ENCODE measurements at regions not wholly inside any gene's neighbourhood (a gene's known extent, or its start where the extent isn't known, plus 50 kb on each side); places are given as distances from the start of the nearest gene placed in this dataset.
A peak's percentile ranks its signal among the peaks of the same experiment; 100 is the strongest.

- no peaks in the 10 kb centered on the region for H3K36me3 Mint-ChIP-seq
- peaks cover 33% of the 10 kb centered on the region for H3K4me1 ChIP-seq (ENCODE audit: insufficient read depth, low read length)
- no peaks in the 10 kb centered on the region for H3K9me3 Mint-ChIP-seq
- H3K36me3 ChIP-seq (ENCODE audit: insufficient read depth, low read length), result no peaks in the 10 kb centered on the region
- peak overlapping the region; percentile 18 for H3K27ac ChIP-seq (ENCODE audit: low read depth, low read length)
- H3K9me3 ChIP-seq (ENCODE audit: control insufficient read depth in 1 of 2, low read length in 2 of 2), result no peaks in the 10 kb centered on the region
- DNase-seq, result peak; percentile 84 to 88 (median 86)
- H3K4me3 Mint-ChIP-seq, result peak overlapping the region; percentile 25 to 82 (median 64)
- POLR2A ChIA-PET (ENCODE audit: partially characterized antibody), result interaction anchor here (0.8 to 2.8 kb wide), 9 partner anchors 9 to 645 kb away, joined by 3 to 27 read pairs (median 5); partner anchors contain the start of genes MAN2A1 and PJA2
- peak overlapping the region; percentile 59 to 96 (median 94) for H3K27ac Mint-ChIP-seq
- H3K27me3 ChIP-seq (ENCODE audit: insufficient read depth, low read length), result no peaks in the 10 kb centered on the region
- H3K27me3 Mint-ChIP-seq, result peaks cover 0 to 2% of the 10 kb centered on the region in 2 donors
- H3K4me3 ChIP-seq (ENCODE audit: low read length in 2 of 2), result no peak overlapping the region
- CTCF ChIA-PET (ENCODE audit: partially characterized antibody), result interaction anchor here (0.7 to 3.0 kb wide), 12 partner anchors 8 to 576 kb away, joined by 3 to 15 read pairs (median 4); no protein-coding TSS in a partner anchor
- H3K4me1 Mint-ChIP-seq, result peaks cover 25 to 36% (median 31%) of the 10 kb centered on the region in 4 donors
- intact Hi-C loops (cut with micrococcal nuclease), result loop anchor here (1.0 to 10.0 kb wide), 5 partner anchors 133 to 1319 kb away; no protein-coding TSS in a partner anchor
These were observed 364.5 kb downstream of the MAN2A1 start for GRCh38 chr5:110054240-110054639.

GRCh38 chr5:110055302-110055701 lies 365.6 kb downstream of the MAN2A1 start:
- Mint-ChIP-seq H3K27ac (peak overlapping the region in 3 of 7 donors; percentile 20 to 73 (median 57)), H3K4me3 (no peak overlapping the region), H3K36me3 (no peaks in the 10 kb centered on the region), H3K9me3 (peaks cover 0 to 2% (median 0%) of the 10 kb centered on the region in 8 donors), H3K4me1 (peaks cover 25 to 36% (median 31%) of the 10 kb centered on the region in 4 donors), H3K27me3 (peaks cover 0 to 2% of the 10 kb centered on the region in 2 donors)
- Histone ChIP-seq H3K36me3 (ENCODE audit: insufficient read depth, low read length) (no peaks in the 10 kb centered on the region), H3K27me3 (ENCODE audit: insufficient read depth, low read length) (no peaks in the 10 kb centered on the region), H3K27ac (ENCODE audit: low read depth, low read length) (no peak overlapping the region), H3K4me3 (ENCODE audit: low read length in 2 of 2) (no peak overlapping the region), H3K9me3 (ENCODE audit: control insufficient read depth in 1 of 2, low read length in 2 of 2) (no peaks in the 10 kb centered on the region), H3K4me1 (ENCODE audit: insufficient read depth, low read length) (peaks cover 33% of the 10 kb centered on the region)
- ChIA-PET CTCF (ENCODE audit: partially characterized antibody) (interaction anchor here (1.7 to 3.0 kb wide), 2 partner anchors 133 to 198 kb away, joined by 11 to 15 read pairs; no protein-coding TSS in a partner anchor), POLR2A (ENCODE audit: partially characterized antibody) (interaction anchor here (2.5 to 2.8 kb wide), 2 partner anchors 133 to 365 kb away, joined by 16 to 27 read pairs; partner anchors contain the start of gene MAN2A1)
- DNase-seq, result no peak
- intact Hi-C loops (cut with micrococcal nuclease), result loop anchor here (2.0 to 10.0 kb wide), 2 partner anchors 241 to 1321 kb away; no protein-coding TSS in a partner anchor

- Histone ChIP-seq H3K9me3 (ENCODE audit: control insufficient read depth in 1 of 2, low read length in 2 of 2) (no peaks in the 10 kb centered on the region), H3K27ac (ENCODE audit: low read depth, low read length) (no peak overlapping the region), H3K4me1 (ENCODE audit: insufficient read depth, low read length) (peaks cover 33% of the 10 kb centered on the region), H3K27me3 (ENCODE audit: insufficient read depth, low read length) (no peaks in the 10 kb centered on the region), H3K4me3 (ENCODE audit: low read length in 2 of 2) (no peak overlapping the region), H3K36me3 (ENCODE audit: insufficient read depth, low read length) (no peaks in the 10 kb centered on the region)
- Mint-ChIP-seq H3K27me3 (no peaks in the 10 kb centered on the region), H3K27ac (no peak overlapping the region), H3K9me3 (peaks cover 0 to 2% (median 0%) of the 10 kb centered on the region in 8 donors), H3K4me1 (peaks cover 25 to 36% (median 31%) of the 10 kb centered on the region in 4 donors), H3K4me3 (no peak overlapping the region), H3K36me3 (no peaks in the 10 kb centered on the region)
- ChIA-PET CTCF (ENCODE audit: partially characterized antibody) (interaction anchor here (0.7 to 1.8 kb wide), 3 partner anchors 11 to 368 kb away, joined by 3 to 4 read pairs (median 3); no protein-coding TSS in a partner anchor), POLR2A (ENCODE audit: partially characterized antibody) (no interaction called here)
- intact Hi-C loops (cut with micrococcal nuclease), result loop anchor here (10.0 kb wide), 1 partner anchor 1322 kb away; no protein-coding TSS in a partner anchor
- no peak for DNase-seq
These were observed 366.9 kb downstream of the MAN2A1 start for GRCh38 chr5:110056580-110057114.

- Mint-ChIP-seq H3K27me3 (no peaks in the 10 kb centered on the region), H3K36me3 (no peaks in the 10 kb centered on the region), H3K9me3 (peaks cover 0 to 2% (median 0%) of the 10 kb centered on the region in 8 donors), H3K27ac (no peak overlapping the region), H3K4me1 (peaks cover 26 to 34% (median 30%) of the 10 kb centered on the region in 4 donors), H3K4me3 (no peak overlapping the region)
- POLR2A ChIA-PET (ENCODE audit: partially characterized antibody), result no interaction called here
- Histone ChIP-seq H3K4me1 (ENCODE audit: insufficient read depth, low read length) (peaks cover 27% of the 10 kb centered on the region), H3K27ac (ENCODE audit: low read depth, low read length) (no peak overlapping the region), H3K27me3 (ENCODE audit: insufficient read depth, low read length) (no peaks in the 10 kb centered on the region), H3K4me3 (ENCODE audit: low read length in 2 of 2) (no peak overlapping the region), H3K9me3 (ENCODE audit: control insufficient read depth in 1 of 2, low read length in 2 of 2) (no peaks in the 10 kb centered on the region), H3K36me3 (ENCODE audit: insufficient read depth, low read length) (no peaks in the 10 kb centered on the region)
- CTCF ChIA-PET (ENCODE audit: partially characterized antibody), result interaction anchor here (1.8 kb wide), 1 partner anchor 370 kb away, joined by 4 read pairs; no protein-coding TSS in a partner anchor
- intact Hi-C loops (cut with micrococcal nuclease), result loop anchor here (10.0 kb wide), 1 partner anchor 1323 kb away; no protein-coding TSS in a partner anchor
- DNase-seq, result no peak
These were observed 368.4 kb downstream of the MAN2A1 start for GRCh38 chr5:110058175-110058574.

- no peak for DNase-seq
- H3K36me3 ChIP-seq (ENCODE audit: insufficient read depth, low read length), result no peaks in the 10 kb centered on the region
- Mint-ChIP-seq H3K36me3 (no peaks in the 10 kb centered on the region), H3K4me1 (peaks cover 9 to 21% (median 19%) of the 10 kb centered on the region in 4 donors), H3K9me3 (peaks cover 0 to 2% (median 0%) of the 10 kb centered on the region in 8 donors), H3K27me3 (no peaks in the 10 kb centered on the region), H3K27ac (no peak overlapping the region), H3K4me3 (no peak overlapping the region)
- H3K4me1 ChIP-seq (ENCODE audit: insufficient read depth, low read length), result peaks cover 12% of the 10 kb centered on the region
- intact Hi-C loops (cut with micrococcal nuclease), result no loop called here
- H3K27ac ChIP-seq (ENCODE audit: low read depth, low read length), result no peak overlapping the region
- ChIA-PET CTCF (ENCODE audit: partially characterized antibody) (no interaction called here), POLR2A (ENCODE audit: partially characterized antibody) (no interaction called here)
- H3K4me3 ChIP-seq (ENCODE audit: low read length in 2 of 2), result no peak overlapping the region
- no peaks in the 10 kb centered on the region for H3K9me3 ChIP-seq (ENCODE audit: control insufficient read depth in 1 of 2, low read length in 2 of 2)
- no peaks in the 10 kb centered on the region for H3K27me3 ChIP-seq (ENCODE audit: insufficient read depth, low read length)
These were observed 372.5 kb downstream of the MAN2A1 start for GRCh38 chr5:110062246-110062645.

GRCh38 chr5:110063640-110064602 lies 374.2 kb downstream of the MAN2A1 start:
- Histone ChIP-seq H3K4me3 (ENCODE audit: low read length in 2 of 2) (no peak overlapping the region), H3K27me3 (ENCODE audit: insufficient read depth, low read length) (no peaks in the 10 kb centered on the region), H3K9me3 (ENCODE audit: control insufficient read depth in 1 of 2, low read length in 2 of 2) (no peaks in the 10 kb centered on the region), H3K4me1 (ENCODE audit: insufficient read depth, low read length) (peaks cover 12% of the 10 kb centered on the region), H3K27ac (ENCODE audit: low read depth, low read length) (no peak overlapping the region), H3K36me3 (ENCODE audit: insufficient read depth, low read length) (no peaks in the 10 kb centered on the region)
- H3K4me1 Mint-ChIP-seq, result peaks cover 13 to 27% (median 21%) of the 10 kb centered on the region in 4 donors
- H3K36me3 Mint-ChIP-seq, result no peaks in the 10 kb centered on the region
- peak overlapping the region in 1 of 8 donors; percentile 36 for H3K4me3 Mint-ChIP-seq
- POLR2A ChIA-PET (ENCODE audit: partially characterized antibody), result interaction anchor here (0.5 to 2.1 kb wide), 3 partner anchors 10 to 374 kb away, joined by 4 to 9 read pairs (median 6); partner anchors contain the start of gene MAN2A1
- CTCF ChIA-PET (ENCODE audit: partially characterized antibody), result no interaction called here
- no peaks in the 10 kb centered on the region for H3K27me3 Mint-ChIP-seq
- intact Hi-C loops (cut with micrococcal nuclease), result no loop called here
- peak overlapping the region in 1 of 7 donors; percentile 5 for H3K27ac Mint-ChIP-seq
- DNase-seq, result no peak
- peaks cover 0 to 6% (median 2%) of the 10 kb centered on the region in 8 donors for H3K9me3 Mint-ChIP-seq
